OCI-LY7 (cell line): ENCODE measurements at regions not wholly inside any gene's neighbourhood (a gene's known extent, or its start where the extent isn't known, plus 50 kb on each side); places are given as distances from the start of the nearest gene placed in this dataset.

ENCODE experiments used
- CTCF ChIP-seq: fragments of 200-600 bp; sonication (generic); conservative IDR thresholded peaks from 2 replicates; pipeline ENCODE4 v1.5.1; 2014; ENCODE audit warnings: mild to moderate bottlenecking, antibody characterized with exemption, low read length, moderate library complexity, mixed read lengths
- EZH2phosphoT487 ChIP-seq: fragments of 200-600 bp; sonication (generic); IDR thresholded peaks from 2 replicates; pipeline ENCODE4 v1.6.1; 2018; ENCODE audit warnings: low read depth, borderline replicate concordance, mild to moderate bottlenecking, mixed run types, antibody characterized with exemption, low read length, moderate library complexity, mixed read lengths

- no peak for TF ChIP-seq CTCF
- TF ChIP-seq EZH2phosphoT487: no peak
These were observed 159.4 kb downstream of the ENGASE start for GRCh38 chr17:79233916-79234551.
